Heart right ventricle (tissue), 16 donors: ENCODE measurements at regions not wholly inside any gene's neighbourhood (a gene's known extent, or its start where the extent isn't known, plus 50 kb on each side); places are given as distances from the start of the nearest gene placed in this dataset.

ENCODE experiments used
- ATAC-seq, 8 donors: fragments of 200-7000 bp; cut with Tn5 transposase; one replicate each; pipeline ENCODE4 v1.9.1; 2020; ENCODE audit warnings: mild to moderate bottlenecking in 8 of 8, moderate library complexity in 8 of 8, moderate number of reproducible peaks in 1 of 8
- DNase-seq, 2 donors: peaks; one replicate each; pipeline ENCODE4 v3.0.0-alpha.2; 2020
- H3K27ac ChIP-seq, 10 donors: fragments of 200-600 bp; sonication (generic) in 2 of 10; one replicate each; pipeline versions ENCODE4 v1.5.0 to v1.8.0; 2020 to 2022; ENCODE audit warnings: mild to moderate bottlenecking in 3 of 10
- H3K27me3 ChIP-seq, 7 donors: fragments of 200-600 bp; one replicate each; pipeline ENCODE4 v1.8.0; 2021 to 2022; ENCODE audit warnings: mild to moderate bottlenecking in 2 of 7
- H3K36me3 ChIP-seq, 9 donors: fragments of 200-600 bp; sonication (generic) in 1 of 9; one replicate each; pipeline versions ENCODE4 v1.5.0 to v1.8.0; 2020 to 2022; ENCODE audit warnings: mild to moderate bottlenecking in 2 of 9
- H3K4me1 ChIP-seq, 9 donors: fragments of 200-600 bp; sonication (generic) in 1 of 9; one replicate each; pipeline versions ENCODE4 v1.5.0 to v1.8.0; 2020 to 2022; ENCODE audit warnings: mild to moderate bottlenecking in 4 of 9
- H3K4me3 ChIP-seq, 10 donors: fragments of 200-600 bp; sonication (generic) in 2 of 10; one replicate each; pipeline versions ENCODE4 v1.5.0 to v1.8.0; 2020 to 2022; ENCODE audit warnings: mild to moderate bottlenecking in 7 of 10, moderate library complexity in 2 of 10
- H3K9me3 ChIP-seq, 11 donors: fragments of 200-600 bp in 10 of 11; sonication (generic) in 2 of 11; one replicate each; pipeline versions ENCODE4 v1.5.0 to v1.8.0; 2013 to 2022; ENCODE audit warnings: mild to moderate bottlenecking in 2 of 11, control low read depth in 1 of 11, moderate library complexity in 1 of 11
- CTCF ChIP-seq, 9 donors: fragments of 200-600 bp; sonication (generic) in 2 of 9; IDR thresholded peaks; one replicate each; pipeline versions ENCODE4 v1.5.0 to v1.8.0; 2021 to 2022; ENCODE audit warnings: antibody characterized with exemption in 9 of 9, mild to moderate bottlenecking in 5 of 9, moderate library complexity in 1 of 9
- WGBS, 2 donors: extraction: QIAGEN DNeasy Blood & Tissue Kit; methylation state at CpG; one replicate each; pipeline ENCODE4 v1.1.7; 2013; ENCODE audit warnings: inconsistent platforms in 1 of 2; 5-methylcytosine and 5-hydroxymethylcytosine counted together
- intact Hi-C, 10 donors: fragments of 100-400 bp; cut with DNase I; formaldehyde crosslinking; loops; one replicate each; pipeline versions ENCODE4 v1.11.1 to v1.14.2; 2022
- donor health status: Arrhythmogenic right ventricular cardiomyopathy.
- donor health status: ischemic (EF 13 %, LVEDD 7.1; RV severe dilation, severe dysfunction).
- donor health status: healthy with polysubstance abuse.
- donor health status: DM: no; HTN: yes; CAD: no.
- donor health status: DM: no; HTN: no; CAD: no.
- donor health status: ischemic (EF 25% LVEDD 6.9; RV normal size, moderate dysfunction).
- donor health status: ischemic (EF 25% LVEDD 5.7; RV mildly dilated, moderate dysfunction).
- donor health status: healthy.
- donor health status: DM: yes; HTN: yes; CAD: no.
- donor health status: Ischemic cardiomyopathy.
- donor health status: ischemic (EF 35%, LVEDD 5.7; RV mildly dilated, moderate dysfunction).
- donor health status: nonischemic (EF 11% LVEDD 7.7; RV severe dilation, severe dysfunction).
- donor health status: DM: yes; HTN: yes; CAD: no.
- donor health status: PGD.
- donor health status: ischemic (EF 29% LVEDD 5.4; RV normal size, mild dysfunction).
- donor health status: nonischemic (EF 23%, LVEDD 6.1; RV moderate dilation, normal function).

DNA sequence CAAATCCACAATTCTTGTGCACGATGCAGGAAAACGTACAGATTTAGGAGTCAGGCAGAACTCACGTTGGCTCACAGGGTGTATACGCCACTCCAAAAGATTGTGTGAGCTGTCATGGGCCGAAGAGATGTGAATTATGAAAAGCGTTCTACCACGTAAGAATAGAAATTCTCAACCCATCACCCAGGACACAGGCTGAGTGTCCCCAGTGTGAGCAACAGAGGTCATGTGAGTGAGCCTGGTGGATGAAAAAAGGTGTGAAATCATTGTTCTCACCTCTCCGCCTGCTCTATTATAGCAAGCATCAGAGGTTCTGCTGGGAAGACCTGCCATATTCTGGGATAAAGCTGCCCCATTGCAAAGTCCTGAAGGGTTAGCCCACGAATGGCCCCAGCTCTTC is 235.0 kb downstream of the MN1 start:
- Histone ChIP-seq H3K4me3 (no peak overlapping the region), H3K4me1 (no peaks in the 10 kb centered on the region), H3K27ac (no peak overlapping the region), H3K36me3 (no peaks in the 10 kb centered on the region), H3K9me3 (peaks cover 0 to 6% (median 0%) of the 10 kb centered on the region in 11 donors), H3K27me3 (peaks cover 0 to 24% (median 13%) of the 10 kb centered on the region in 7 donors)
- intact Hi-C loops = no loop called here
- 89 to 91% methylated on average over 9 of the region's 9 CpGs for WGBS, 2 donors
- DNase-seq (no peak), ATAC-seq (no peak)
- TF ChIP-seq CTCF (IDR thresholded peaks at IDR 0.05) = no peak

- ATAC-seq (no peak), DNase-seq (no peak)
- no peak overlapping the region for H3K4me3 ChIP-seq
- no peaks in the 10 kb centered on the region for H3K4me1 ChIP-seq
- peaks cover 0 to 18% (median 3%) of the 10 kb centered on the region in 11 donors for H3K9me3 ChIP-seq
- no peak overlapping the region for H3K27ac ChIP-seq
- peaks cover 0 to 41% (median 28%) of the 10 kb centered on the region in 7 donors for H3K27me3 ChIP-seq
- 92 to 98% methylated on average over 4 of the region's 4 CpGs for WGBS, 2 donors
- TF ChIP-seq CTCF (IDR thresholded peaks at IDR 0.05) = no peak
- intact Hi-C loops = no loop called here
- H3K36me3 ChIP-seq = no peaks in the 10 kb centered on the region
These were observed 233.3 kb downstream of the MN1 start for GRCh38 chr22:27568265-27568664.

DNA sequence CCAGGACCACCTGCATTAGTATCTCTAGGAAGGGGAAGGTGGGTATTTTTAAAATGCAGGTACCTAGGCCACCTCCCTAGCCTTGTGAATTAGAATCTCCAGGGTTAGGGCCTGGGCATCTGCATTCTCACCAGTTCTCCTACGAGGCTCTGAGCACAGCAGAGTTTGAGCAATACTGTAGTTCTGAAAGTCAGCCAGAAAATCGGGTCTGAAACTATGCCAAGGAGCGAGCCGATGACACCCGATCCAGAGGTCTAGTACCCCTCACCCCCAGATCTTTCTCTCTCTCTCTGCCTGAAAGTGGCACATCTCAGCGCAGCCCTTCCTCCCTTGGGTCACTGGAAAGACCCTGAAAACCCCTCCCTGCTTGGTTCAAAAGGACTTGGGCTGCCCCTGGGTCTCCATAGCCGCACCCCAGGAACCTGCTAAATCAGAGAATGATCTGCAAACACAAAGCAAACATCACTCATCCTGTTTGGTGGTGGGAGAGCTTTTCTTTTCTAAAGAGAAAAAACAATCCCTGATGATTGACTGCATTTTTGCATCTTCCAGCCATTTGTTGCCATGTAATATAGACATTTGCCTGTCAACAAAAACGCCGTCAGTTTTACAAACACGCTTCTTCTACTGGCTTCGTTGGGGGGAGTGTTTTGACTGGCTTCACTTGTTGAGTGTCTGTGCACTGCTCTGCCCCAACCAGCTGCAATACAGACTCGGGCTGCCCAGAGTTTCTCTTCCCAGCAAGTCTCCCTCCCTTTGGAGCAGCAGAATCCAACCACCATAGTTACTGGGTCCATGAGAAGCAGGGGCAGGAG is 229.9 kb downstream of the MN1 start:
- Histone ChIP-seq H3K4me1 (peaks cover 2 to 13% (median 6%) of the 10 kb centered on the region in 9 donors), H3K4me3 (no peak overlapping the region), H3K36me3 (no peaks in the 10 kb centered on the region), H3K27me3 (peaks cover 0 to 59% (median 42%) of the 10 kb centered on the region in 7 donors), H3K9me3 (peaks cover 0 to 14% (median 3%) of the 10 kb centered on the region in 11 donors), H3K27ac (no peak overlapping the region)
- intact Hi-C loops = no loop called here
- TF ChIP-seq CTCF (IDR thresholded peaks at IDR 0.05) = no peak
- WGBS, 2 donors = 50 to 56% methylated on average over 12 of the region's 12 CpGs
- DNase-seq (no peak), ATAC-seq (no peak)

- H3K36me3 ChIP-seq = no peaks in the 10 kb centered on the region
- TF ChIP-seq CTCF (IDR thresholded peaks at IDR 0.05) = no peak
- H3K27me3 ChIP-seq = peaks cover 0 to 59% (median 42%) of the 10 kb centered on the region in 7 donors
- DNase-seq (no peak), ATAC-seq (no peak)
- 90 to 92% methylated on average over 2 of the region's 2 CpGs for WGBS, 2 donors
- intact Hi-C loops = no loop called here
- H3K9me3 ChIP-seq = peaks cover 0 to 14% (median 3%) of the 10 kb centered on the region in 11 donors
- no peak overlapping the region for H3K4me3 ChIP-seq
- peaks cover 4 to 19% (median 8%) of the 10 kb centered on the region in 9 donors for H3K4me1 ChIP-seq
- no peak overlapping the region for H3K27ac ChIP-seq
These were observed 229.3 kb downstream of the MN1 start for GRCh38 chr22:27572278-27572666.
